K562 (cell line): ENCODE measurements at regions not wholly inside any gene's neighbourhood (a gene's known extent, or its start where the extent isn't known, plus 50 kb on each side); places are given as distances from the start of the nearest gene placed in this dataset.

ENCODE experiments used
- CTCF ChIP-seq, 3 experiments: IDR thresholded peaks in 2 of 3; conservative IDR thresholded peaks in 1 of 3; 2 replicates each; pipeline ENCODE4 v1.5.1; 2011 to 2012; ENCODE audit warnings: low read length in 3 of 3, mild to moderate bottlenecking in 3 of 3, control low read depth in 2 of 3, improper control_type of control experiment in 1 of 3, inconsistent platforms in 1 of 3, low read depth in 1 of 3, mixed read lengths in 1 of 3, moderate library complexity in 1 of 3; ENCODE audit not compliant: insufficient read depth in 2 of 3
- DEAF1 ChIP-seq: fragments of 450-650 bp; formaldehyde crosslinking; IDR thresholded peaks from 2 replicates; pipeline ENCODE4 v1.4.0; 2020; ENCODE audit warnings: mild to moderate bottlenecking, moderate library complexity
- EZH2 ChIP-seq: IDR thresholded peaks from 2 replicates; pipeline ENCODE4 v1.6.1; 2012; ENCODE audit warnings: low read depth, mild to moderate bottlenecking, inconsistent platforms, low read length, borderline replicate concordance
- ILK ChIP-seq: fragments of 450-650 bp; IDR thresholded peaks from 2 replicates; pipeline ENCODE4 v1.6.1; 2016; ENCODE audit warnings: missing genetic modification characterization, low read depth, mild to moderate bottlenecking, missing compliant biosample characterization, moderate library complexity, borderline replicate concordance
- JUND ChIP-seq, 2 experiments: IDR thresholded peaks; 2 replicates in 1 of 2; 3 replicates in 1 of 2; pipeline ENCODE4 v1.6.1; 2011; ENCODE audit warnings: borderline replicate concordance in 2 of 2, low read depth in 2 of 2, low read length in 2 of 2, improper control_type of control experiment in 1 of 2, missing biosample characterization in 1 of 2, missing genetic modification characterization in 1 of 2, missing genetic modification reagents in 1 of 2
- KAT2B ChIP-seq: IDR thresholded peaks from one replicate; pipeline ENCODE4 v1.6.1; 2012; ENCODE audit warnings: low read depth, mild to moderate bottlenecking, control low read depth, inconsistent platforms, low read length, moderate library complexity
- RFX1 ChIP-seq: fragments of 450-650 bp; IDR thresholded peaks from 2 replicates; pipeline ENCODE4 v1.6.1; 2016; ENCODE audit warnings: mild to moderate bottlenecking, moderate library complexity
- SRSF9 ChIP-seq: fragments of 200-400 bp; formaldehyde crosslinking; IDR thresholded peaks from 2 replicates; pipeline ENCODE4 v1.6.1; 2017; ENCODE audit warnings: low read depth, low read length, borderline replicate concordance
- TEAD2 ChIP-seq: fragments of 450-650 bp; IDR thresholded peaks from 2 replicates; pipeline ENCODE4 v1.6.1; 2016; ENCODE audit warnings: missing genetic modification characterization, control low read depth, missing compliant biosample characterization
- ZNF280A ChIP-seq: fragments of 450-650 bp; IDR thresholded peaks from 2 replicates; pipeline ENCODE4 v1.6.1; 2018; ENCODE audit warnings: mild to moderate bottlenecking, low read depth; ENCODE audit not compliant: partially characterized antibody
- ZNF589 ChIP-seq: fragments of 200-800 bp; sonication (Bioruptor generic); IDR thresholded peaks from 2 replicates; pipeline ENCODE4 v1.6.1; 2016; ENCODE audit warnings: low read depth, missing genetic modification characterization, missing compliant biosample characterization
- ZZZ3 ChIP-seq: fragments of 450-650 bp; IDR thresholded peaks from 2 replicates; pipeline ENCODE4 v1.6.1; 2016; ENCODE audit warnings: antibody characterized with exemption, mild to moderate bottlenecking, moderate library complexity
- TF ChIP-seq, protein P1 (sequence below), 2 experiments: fragments of 450-650 bp; formaldehyde crosslinking in 1 of 2; IDR thresholded peaks; 2 replicates each; pipeline versions ENCODE4 v1.4.0 to v1.6.1; 2014 to 2020; ENCODE audit warnings: mild to moderate bottlenecking in 2 of 2, borderline replicate concordance in 1 of 2, low read depth in 1 of 2

GRCh38 chr1:168637350-168637991, 61.1 kb downstream of the XCL1 start (continued):
- TF ChIP-seq ZNF280A (no peak), ZNF589 (no peak), CTCF (IDR thresholded peaks at IDR 0.05 in 2 of 3, conservative IDR thresholded peaks at IDR 0.05 in 1 of 3; ENCODE audit: insufficient read depth in 2 of 3, low read depth in 1 of 3, low read length in 3 of 3) (peak; percentile 58 to 87 (median 86)), TEAD2 (peak; percentile 74), SRSF9 (no peak), EZH2 (no peak), ILK (tag) (no peak), JUND (IDR thresholded peaks at IDR 0.05; ENCODE audit: borderline replicate concordance, low read depth, low read length) (peak; percentile 41; the same call in 1 of the 2 replicates), JUND (tag; IDR thresholded peaks at IDR 0.05; ENCODE audit: borderline replicate concordance, low read depth, low read length) (no peak), DEAF1 (CRISPR knock-in tag) (peak; percentile 59), RFX1 (no peak), ZZZ3 (no peak), KAT2B (no peak)
- TF ChIP-seq, protein P1, sequence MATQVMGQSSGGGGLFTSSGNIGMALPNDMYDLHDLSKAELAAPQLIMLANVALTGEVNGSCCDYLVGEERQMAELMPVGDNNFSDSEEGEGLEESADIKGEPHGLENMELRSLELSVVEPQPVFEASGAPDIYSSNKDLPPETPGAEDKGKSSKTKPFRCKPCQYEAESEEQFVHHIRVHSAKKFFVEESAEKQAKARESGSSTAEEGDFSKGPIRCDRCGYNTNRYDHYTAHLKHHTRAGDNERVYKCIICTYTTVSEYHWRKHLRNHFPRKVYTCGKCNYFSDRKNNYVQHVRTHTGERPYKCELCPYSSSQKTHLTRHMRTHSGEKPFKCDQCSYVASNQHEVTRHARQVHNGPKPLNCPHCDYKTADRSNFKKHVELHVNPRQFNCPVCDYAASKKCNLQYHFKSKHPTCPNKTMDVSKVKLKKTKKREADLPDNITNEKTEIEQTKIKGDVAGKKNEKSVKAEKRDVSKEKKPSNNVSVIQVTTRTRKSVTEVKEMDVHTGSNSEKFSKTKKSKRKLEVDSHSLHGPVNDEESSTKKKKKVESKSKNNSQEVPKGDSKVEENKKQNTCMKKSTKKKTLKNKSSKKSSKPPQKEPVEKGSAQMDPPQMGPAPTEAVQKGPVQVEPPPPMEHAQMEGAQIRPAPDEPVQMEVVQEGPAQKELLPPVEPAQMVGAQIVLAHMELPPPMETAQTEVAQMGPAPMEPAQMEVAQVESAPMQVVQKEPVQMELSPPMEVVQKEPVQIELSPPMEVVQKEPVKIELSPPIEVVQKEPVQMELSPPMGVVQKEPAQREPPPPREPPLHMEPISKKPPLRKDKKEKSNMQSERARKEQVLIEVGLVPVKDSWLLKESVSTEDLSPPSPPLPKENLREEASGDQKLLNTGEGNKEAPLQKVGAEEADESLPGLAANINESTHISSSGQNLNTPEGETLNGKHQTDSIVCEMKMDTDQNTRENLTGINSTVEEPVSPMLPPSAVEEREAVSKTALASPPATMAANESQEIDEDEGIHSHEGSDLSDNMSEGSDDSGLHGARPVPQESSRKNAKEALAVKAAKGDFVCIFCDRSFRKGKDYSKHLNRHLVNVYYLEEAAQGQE (IDR thresholded peaks at IDR 0.05; ENCODE audit: borderline replicate concordance) = peak; percentile 55; the same call in 1 of the 2 replicates
- TF ChIP-seq, protein P1 (CRISPR knock-in tag; IDR thresholded peaks at IDR 0.05; ENCODE audit: low read depth) = no peak
